WERI-Rb-1 (cell line): ENCODE measurements at regions not wholly inside any gene's neighbourhood (a gene's known extent, or its start where the extent isn't known, plus 50 kb on each side); places are given as distances from the start of the nearest gene placed in this dataset.

ENCODE experiments used
- DNase-seq: peaks from one replicate; pipeline ENCODE4 v3.0.0-alpha.2; 2020
- H3K27ac ChIP-seq: fragments of 250-450 bp; sonication (Bioruptor Pico); 2 replicates; pipeline ENCODE4 v1.5.1; 2020; ENCODE audit warnings: mild to moderate bottlenecking, moderate library complexity
- H3K27me3 ChIP-seq: fragments of 250-450 bp; sonication (Bioruptor Pico); 2 replicates; pipeline ENCODE4 v1.5.1; 2021; ENCODE audit warnings: mild to moderate bottlenecking, low read depth, moderate library complexity; ENCODE audit not compliant: insufficient read depth, severe bottlenecking
- H3K36me3 ChIP-seq: fragments of 250-450 bp; sonication (Bioruptor Pico); 2 replicates; pipeline ENCODE4 v1.5.1; 2020; ENCODE audit warnings: mild to moderate bottlenecking, moderate library complexity
- H3K4me3 ChIP-seq: 2 replicates; pipeline ENCODE4 v1.5.1; 2011; ENCODE audit warnings: low read depth, mild to moderate bottlenecking, control low read depth, low read length
- H3K9me3 ChIP-seq: fragments of 250-450 bp; sonication (Bioruptor Pico); 2 replicates; pipeline ENCODE4 v1.5.1; 2021; ENCODE audit warnings: mild to moderate bottlenecking, moderate library complexity; ENCODE audit not compliant: severe bottlenecking
- TF ChIP-seq, protein P1 (sequence below): IDR thresholded peaks from 2 replicates; pipeline ENCODE4 v1.5.1; 2011; ENCODE audit warnings: low read depth, mild to moderate bottlenecking, control low read depth, inconsistent platforms, low read length

GRCh38 chr4:84167093-84167492 lies 332.0 kb downstream of the NKX6-1 start:
- DNase-seq = peak; percentile 62
- TF ChIP-seq, protein P1, sequence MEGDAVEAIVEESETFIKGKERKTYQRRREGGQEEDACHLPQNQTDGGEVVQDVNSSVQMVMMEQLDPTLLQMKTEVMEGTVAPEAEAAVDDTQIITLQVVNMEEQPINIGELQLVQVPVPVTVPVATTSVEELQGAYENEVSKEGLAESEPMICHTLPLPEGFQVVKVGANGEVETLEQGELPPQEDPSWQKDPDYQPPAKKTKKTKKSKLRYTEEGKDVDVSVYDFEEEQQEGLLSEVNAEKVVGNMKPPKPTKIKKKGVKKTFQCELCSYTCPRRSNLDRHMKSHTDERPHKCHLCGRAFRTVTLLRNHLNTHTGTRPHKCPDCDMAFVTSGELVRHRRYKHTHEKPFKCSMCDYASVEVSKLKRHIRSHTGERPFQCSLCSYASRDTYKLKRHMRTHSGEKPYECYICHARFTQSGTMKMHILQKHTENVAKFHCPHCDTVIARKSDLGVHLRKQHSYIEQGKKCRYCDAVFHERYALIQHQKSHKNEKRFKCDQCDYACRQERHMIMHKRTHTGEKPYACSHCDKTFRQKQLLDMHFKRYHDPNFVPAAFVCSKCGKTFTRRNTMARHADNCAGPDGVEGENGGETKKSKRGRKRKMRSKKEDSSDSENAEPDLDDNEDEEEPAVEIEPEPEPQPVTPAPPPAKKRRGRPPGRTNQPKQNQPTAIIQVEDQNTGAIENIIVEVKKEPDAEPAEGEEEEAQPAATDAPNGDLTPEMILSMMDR = peak; percentile 24
- Histone ChIP-seq H3K4me3 (no peak overlapping the region), H3K9me3 (no peaks in the 10 kb centered on the region), H3K27me3 (no peaks in the 10 kb centered on the region), H3K36me3 (no peaks in the 10 kb centered on the region), H3K27ac (no peak overlapping the region)

DNA sequence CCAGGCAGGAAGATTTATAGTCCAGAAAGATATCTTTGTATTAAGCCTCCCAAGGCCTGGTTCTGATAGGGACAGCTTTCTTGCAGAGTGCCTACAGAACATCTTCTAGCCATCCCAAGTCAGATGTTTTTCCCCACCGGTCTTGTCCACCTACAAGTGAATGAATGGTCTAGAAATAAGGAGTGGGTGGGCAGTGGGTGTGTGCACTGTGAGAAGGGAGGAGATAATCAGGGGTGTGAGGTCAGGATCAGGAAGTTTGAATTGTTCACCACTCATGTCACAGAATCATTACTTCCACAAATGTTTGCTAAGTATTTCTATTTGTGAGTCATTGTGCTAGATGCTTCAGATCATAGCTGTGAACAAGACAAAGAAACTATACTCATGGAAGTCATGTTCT lies 332.6 kb downstream of the NKX6-1 start:
- no peak overlapping the region for H3K4me3 ChIP-seq
- no peaks in the 10 kb centered on the region for H3K9me3 ChIP-seq
- no peak overlapping the region for H3K27ac ChIP-seq
- TF ChIP-seq, protein P1 = no peak
- no peaks in the 10 kb centered on the region for H3K27me3 ChIP-seq
- no peak for DNase-seq
- no peaks in the 10 kb centered on the region for H3K36me3 ChIP-seq

GRCh38 chr4:84164201-84164600 lies 334.9 kb downstream of the NKX6-1 start:
- H3K27me3 ChIP-seq = no peaks in the 10 kb centered on the region
- no peak overlapping the region for H3K4me3 ChIP-seq
- no peaks in the 10 kb centered on the region for H3K9me3 ChIP-seq
- H3K27ac ChIP-seq = no peak overlapping the region
- TF ChIP-seq, protein P1 = no peak
- DNase-seq = no peak
- H3K36me3 ChIP-seq = no peaks in the 10 kb centered on the region

DNA sequence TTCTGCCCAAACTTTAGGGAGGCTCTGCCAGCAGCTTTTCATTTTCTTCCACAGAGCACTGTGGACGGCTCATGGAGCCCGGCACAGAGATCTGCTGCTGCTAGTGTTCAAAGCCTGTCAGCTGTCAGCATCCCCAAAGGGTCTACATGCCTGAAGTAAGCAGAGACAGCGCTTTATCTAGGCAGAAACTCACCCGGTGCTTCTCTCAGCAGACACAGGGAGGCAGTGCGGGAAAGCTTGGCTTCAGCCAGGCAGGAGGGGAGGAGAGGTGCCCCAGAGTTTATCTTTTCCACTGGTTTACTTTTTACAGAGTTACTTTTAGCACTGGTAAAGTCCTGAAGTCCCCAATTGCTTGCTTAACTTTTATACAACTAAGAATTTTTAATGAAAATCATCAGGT lies 339.3 kb downstream of the NKX6-1 start:
- no peaks in the 10 kb centered on the region for H3K27me3 ChIP-seq
- no peaks in the 10 kb centered on the region for H3K9me3 ChIP-seq
- TF ChIP-seq, protein P1 = peak; percentile 43; the same call in 1 of the 2 replicates
- H3K4me3 ChIP-seq = no peak overlapping the region
- H3K27ac ChIP-seq = no peak overlapping the region
- no peaks in the 10 kb centered on the region for H3K36me3 ChIP-seq
- DNase-seq = peak; percentile 37

DNA sequence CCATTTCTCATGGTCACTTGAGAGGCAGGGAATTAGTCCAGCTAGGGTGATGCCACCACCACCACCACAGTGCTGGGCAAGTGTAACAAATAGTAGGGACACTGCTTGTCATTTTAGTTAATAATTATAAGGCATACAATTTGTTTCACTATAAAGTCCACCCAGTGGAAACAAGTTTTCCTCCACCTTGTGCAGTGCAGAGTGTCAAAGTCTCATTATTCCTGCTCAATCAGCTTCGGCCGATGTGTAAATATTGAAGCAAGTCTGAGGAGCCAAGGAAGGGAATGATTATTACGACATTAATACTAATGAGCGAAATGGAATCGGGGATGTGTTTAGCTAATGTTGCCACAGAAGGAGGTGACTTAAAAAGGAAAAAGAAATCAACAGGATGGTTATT lies 340.4 kb downstream of the NKX6-1 start:
- DNase-seq = no peak
- Histone ChIP-seq H3K27me3 (no peaks in the 10 kb centered on the region), H3K9me3 (no peaks in the 10 kb centered on the region), H3K36me3 (no peaks in the 10 kb centered on the region), H3K27ac (no peak overlapping the region), H3K4me3 (no peak overlapping the region)
- TF ChIP-seq, protein P1 = no peak

- Histone ChIP-seq H3K9me3 (no peaks in the 10 kb centered on the region), H3K36me3 (no peaks in the 10 kb centered on the region), H3K4me3 (no peak overlapping the region), H3K27ac (no peak overlapping the region), H3K27me3 (no peaks in the 10 kb centered on the region)
- TF ChIP-seq, protein P1 = no peak
- no peak for DNase-seq
Measured at GRCh38 chr4:84151574-84151973, 347.5 kb downstream of the NKX6-1 start.
